IMR-90 (cell line): ENCODE measurements at regions not wholly inside any gene's neighbourhood (a gene's known extent, or its start where the extent isn't known, plus 50 kb on each side); places are given as distances from the start of the nearest gene placed in this dataset.

ENCODE experiments used
- ATAC-seq: fragments of 200-7000 bp; cut with Tn5 transposase; 2 replicates; pipeline ENCODE4 v1.9.1; 2020; ENCODE audit warnings: low read depth, mild to moderate bottlenecking, moderate library complexity
- BruUV-seq: library from RNA; stranded (reverse); fragments of 400-500 nt; replicated peaks from 2 replicates; lab custom pipeline; 2021; lab: Mats Ljungman, UMichigan
- CTCF ChIA-PET: fragments of 300-600 bp; formaldehyde crosslinking; extraction: SDS; loops from one replicate; lab custom pipeline; 2021; ENCODE audit warnings: antibody characterized with exemption; lab: Yijun Ruan, JAX
- POLR2A ChIA-PET: fragments of 300-600 bp; sonication (Branson Sonifier 250); formaldehyde crosslinking; loops from one replicate; lab custom pipeline; 2022; ENCODE audit warnings: antibody characterized with exemption; ENCODE audit not compliant: unreplicated experiment; lab: Charles Lee
- DNase-seq: peaks from one replicate; pipeline ENCODE4 v3.0.0; 2013
- H2AFZ ChIP-seq: replicated peaks from 2 replicates; pipeline ENCODE3; 2013; ENCODE audit warnings: low read length, mild to moderate bottlenecking; ENCODE audit not compliant: poor library complexity
- H2AK5ac ChIP-seq: 2 replicates; pipeline ENCODE4 v1.6.1; 2013; ENCODE audit warnings: low read depth, low read length, inconsistent platforms
- H2AK9ac ChIP-seq: replicated peaks from 2 replicates; pipeline ENCODE3; 2013; ENCODE audit warnings: mild to moderate bottlenecking, low read depth, low read length, moderate library complexity; ENCODE audit not compliant: poor library complexity
- H2BK120ac ChIP-seq: 2 replicates; pipeline ENCODE4 v1.6.1; 2013; ENCODE audit warnings: low read depth, low read length, inconsistent platforms
- H2BK15ac ChIP-seq: 3 replicates; pipeline ENCODE4 v1.6.1; 2013; ENCODE audit warnings: low read depth, low read length, inconsistent platforms
- H2BK20ac ChIP-seq: 2 replicates; pipeline ENCODE4 v1.6.1; 2013; ENCODE audit warnings: low read depth, mild to moderate bottlenecking, inconsistent platforms, low read length, moderate library complexity
- H2BK5ac ChIP-seq: 2 replicates; pipeline ENCODE4 v1.6.1; 2013; ENCODE audit warnings: mild to moderate bottlenecking, low read depth, low read length, inconsistent platforms; ENCODE audit not compliant: poor library complexity, severe bottlenecking
- H3K14ac ChIP-seq: replicated peaks from 2 replicates; pipeline ENCODE4 v1.6.1; 2013; ENCODE audit warnings: low read depth, low read length, inconsistent platforms
- H3K18ac ChIP-seq: 2 replicates; pipeline ENCODE4 v1.6.1; 2013; ENCODE audit warnings: low read depth, low read length, control low read depth
- H3K23ac ChIP-seq: 2 replicates; pipeline ENCODE4 v1.6.1; 2013; ENCODE audit warnings: low read depth, low read length, inconsistent platforms
- H3K27ac ChIP-seq: 2 replicates; pipeline ENCODE4 v1.5.1; 2013; ENCODE audit warnings: mild to moderate bottlenecking, control low read depth, low read length; ENCODE audit not compliant: insufficient read depth
- H3K27me3 ChIP-seq: 2 replicates; pipeline ENCODE4 v1.6.1; 2013; ENCODE audit warnings: low read length; ENCODE audit not compliant: control insufficient read depth, insufficient read depth
- H3K36me3 ChIP-seq: 2 replicates; pipeline ENCODE4 v1.6.1; 2013; ENCODE audit warnings: low read length, mixed read lengths; ENCODE audit not compliant: control insufficient read depth, insufficient read depth
- H3K4ac ChIP-seq: 2 replicates; pipeline ENCODE4 v1.6.1; 2013; ENCODE audit warnings: low read depth, low read length, inconsistent platforms
- H3K4me1 ChIP-seq: 2 replicates; pipeline ENCODE4 v1.6.1; 2013; ENCODE audit warnings: low read length, mixed read lengths; ENCODE audit not compliant: control insufficient read depth, insufficient read depth
- H3K4me2 ChIP-seq: 2 replicates; pipeline ENCODE4 v1.6.1; 2013; ENCODE audit warnings: low read depth, mild to moderate bottlenecking, control low read depth, low read length, moderate library complexity
- H3K4me3 ChIP-seq: 2 replicates; pipeline ENCODE4 v1.5.1; 2013; ENCODE audit warnings: low read depth, mild to moderate bottlenecking, control low read depth, low read length, moderate library complexity; ENCODE audit not compliant: insufficient read depth
- H3K56ac ChIP-seq: 2 replicates; pipeline ENCODE4 v1.6.1; 2013; ENCODE audit warnings: low read length, inconsistent platforms; ENCODE audit not compliant: insufficient read depth; ENCODE audit errors: extremely low read depth
- H3K79me1 ChIP-seq, 2 experiments: 2 replicates each; pipeline ENCODE4 v1.6.1; 2013; ENCODE audit warnings: low read length in 2 of 2, inconsistent platforms in 1 of 2, low read depth in 1 of 2
- H3K9ac ChIP-seq: 2 replicates; pipeline ENCODE4 v1.6.1; 2013; ENCODE audit warnings: low read depth, low read length, control low read depth
- H3K9me1 ChIP-seq: 2 replicates; pipeline ENCODE4 v1.6.1; 2013; ENCODE audit warnings: low read length, inconsistent platforms; ENCODE audit not compliant: insufficient read depth
- H3K9me3 ChIP-seq: 2 replicates; pipeline ENCODE4 v1.6.1; 2013; ENCODE audit warnings: low read length; ENCODE audit not compliant: control insufficient read depth, insufficient read depth
- H4K20me1 ChIP-seq: 2 replicates; pipeline ENCODE4 v1.6.1; 2013; ENCODE audit warnings: low read length, inconsistent platforms; ENCODE audit not compliant: insufficient read depth
- H4K5ac ChIP-seq: 2 replicates; pipeline ENCODE4 v1.6.1; 2013; ENCODE audit warnings: mild to moderate bottlenecking, low read depth, low read length, control low read depth
- H4K8ac ChIP-seq, 2 experiments: 2 replicates each; pipeline ENCODE4 v1.6.1; 2013; ENCODE audit warnings: low read depth in 2 of 2, low read length in 2 of 2, control low read depth in 1 of 2, inconsistent platforms in 1 of 2
- H4K91ac ChIP-seq: 2 replicates; pipeline ENCODE4 v1.6.1; 2013; ENCODE audit warnings: low read depth, low read length, inconsistent platforms; ENCODE audit not compliant: insufficient read depth
- BHLHE40 ChIP-seq: fragments of 150-350 bp; IDR thresholded peaks from 2 replicates; pipeline ENCODE4 v1.6.1; 2016; ENCODE audit warnings: mild to moderate bottlenecking, low read depth, low read length
- CEBPB ChIP-seq: IDR thresholded peaks from 2 replicates; pipeline ENCODE4 v1.6.1; 2012; ENCODE audit warnings: low read depth, low read length, improper control_type of control experiment
- CHD1 ChIP-seq: IDR thresholded peaks from 2 replicates; pipeline ENCODE4 v1.6.1; 2012; ENCODE audit warnings: low read depth, low read length, improper control_type of control experiment
- CTCF ChIP-seq: conservative IDR thresholded peaks from 2 replicates; pipeline ENCODE4 v1.5.1; 2012; ENCODE audit warnings: mild to moderate bottlenecking, low read depth, low read length, improper control_type of control experiment
- ELK1 ChIP-seq: fragments of 150-350 bp; IDR thresholded peaks from 2 replicates; pipeline ENCODE4 v1.6.1; 2016; ENCODE audit warnings: low read depth, mild to moderate bottlenecking, low read length, moderate library complexity, borderline replicate concordance
- FOS ChIP-seq: fragments of 150-350 bp; IDR thresholded peaks from 2 replicates; pipeline ENCODE4 v1.6.1; 2016; ENCODE audit warnings: low read depth, low read length
- MAZ ChIP-seq: IDR thresholded peaks from 2 replicates; pipeline ENCODE4 v1.6.1; 2012; ENCODE audit warnings: low read depth, mild to moderate bottlenecking, low read length, improper control_type of control experiment, moderate library complexity, borderline replicate concordance
- MXI1 ChIP-seq: IDR thresholded peaks from 2 replicates; pipeline ENCODE4 v1.6.1; 2012; ENCODE audit warnings: low read depth, mild to moderate bottlenecking, low read length, moderate library complexity, borderline replicate concordance
- NFE2L2 ChIP-seq: fragments of 150-350 bp; IDR thresholded peaks from 2 replicates; pipeline ENCODE4 v1.6.1; 2016; ENCODE audit warnings: low read depth, mild to moderate bottlenecking, low read length
- POLR2A ChIP-seq: IDR thresholded peaks from 2 replicates; pipeline ENCODE4 v1.6.1; 2012; ENCODE audit warnings: mild to moderate bottlenecking, low read depth, low read length
- RAD21 ChIP-seq: IDR thresholded peaks from 2 replicates; pipeline ENCODE4 v1.6.1; 2012; ENCODE audit warnings: low read length, improper control_type of control experiment
- RCOR1 ChIP-seq: IDR thresholded peaks from 2 replicates; pipeline ENCODE4 v1.6.1; 2012; ENCODE audit warnings: mild to moderate bottlenecking, low read length, improper control_type of control experiment; ENCODE audit not compliant: insufficient replicate concordance
- RFX5 ChIP-seq: IDR thresholded peaks from 2 replicates; pipeline ENCODE4 v1.8.0; 2012; ENCODE audit warnings: low read depth, mild to moderate bottlenecking, low read length, moderate library complexity
- SMC3 ChIP-seq: fragments of 150-350 bp; IDR thresholded peaks from 2 replicates; pipeline ENCODE4 v1.6.1; 2016; ENCODE audit warnings: low read depth, mild to moderate bottlenecking, antibody characterized with exemption, low read length, moderate library complexity
- USF2 ChIP-seq: fragments of 150-350 bp; IDR thresholded peaks from 2 replicates; pipeline ENCODE4 v1.6.1; 2017; ENCODE audit warnings: mild to moderate bottlenecking, antibody characterized with exemption, low read length, low read depth
- WGBS, 2 experiments: methylation state at CpG; one replicate each; pipeline versions ENCODE4 v1.1.5 to v1.1.7; 2013; ENCODE audit warnings: missing lambda C conversion rate in 2 of 2; ENCODE audit not compliant: insufficient read length in 1 of 2; ENCODE audit errors: extremely low coverage in 2 of 2; 5-methylcytosine and 5-hydroxymethylcytosine counted together
- dilution Hi-C: fragments of 300-500 bp; cut with HindIII; formaldehyde crosslinking; loops from one replicate; pipeline ENCODE4 v1.14.3; 2018; ENCODE audit warnings: low sequenced_read_pairs; ENCODE audit not compliant: unreplicated experiment
- in situ Hi-C: fragments of 300-500 bp; cut with MboI; formaldehyde crosslinking; loops from 3 replicates; pipeline ENCODE4 v1.14.3; 2019; ENCODE audit warnings: low sequenced_read_pairs, inconsistent platforms, mixed read lengths
- intact Hi-C: fragments of 100-400 bp; cut with micrococcal nuclease; formaldehyde crosslinking; loops from 2 replicates; pipeline ENCODE4 v1.10.0; 2022

GRCh38 chr12:76646366-76646765 is 86.8 kb upstream of the OSBPL8 start:
- intact Hi-C loops (no loop called here), dilution Hi-C loops (no loop called here), in situ Hi-C loops (no loop called here)
- H2BK120ac ChIP-seq: no peak overlapping the region
- H2AFZ ChIP-seq: no peak overlapping the region
- no peak overlapping the region for H4K91ac ChIP-seq
- H3K9ac ChIP-seq: no peak overlapping the region
- no TSS peak for BruUV-seq
- no CpG with 5 or more reads among the region's 1 CpG for WGBS, 2 experiments
- H3K23ac ChIP-seq: no peak overlapping the region
- H3K4me2 ChIP-seq: no peak overlapping the region
- no peaks in the 10 kb centered on the region for H3K4me1 ChIP-seq
- ATAC-seq (no peak), DNase-seq (no peak)
- H3K79me1 ChIP-seq: no peaks in the 10 kb centered on the region
- H4K5ac ChIP-seq: no peak overlapping the region
- H2BK5ac ChIP-seq: no peak overlapping the region
- ChIA-PET POLR2A (no interaction called here), CTCF (no interaction called here)
- H3K4ac ChIP-seq: no peak overlapping the region
- H3K56ac ChIP-seq: no peak overlapping the region
- H2AK9ac ChIP-seq: no peak overlapping the region
- H4K8ac ChIP-seq: no peak overlapping the region
- no peak overlapping the region for H3K18ac ChIP-seq
- peaks cover 3% of the 10 kb centered on the region; the same call in 1 of the 2 replicates for H3K9me1 ChIP-seq
- H3K4me3 ChIP-seq: no peak overlapping the region
- no peak overlapping the region for H2BK15ac ChIP-seq
- no peak overlapping the region for H2AK5ac ChIP-seq
- no peak overlapping the region for H3K14ac ChIP-seq
- no peak for TF ChIP-seq ELK1
- no peak for TF ChIP-seq CTCF
- TF ChIP-seq CEBPB: no peak
- TF ChIP-seq RCOR1: no peak
- TF ChIP-seq BHLHE40: no peak
- TF ChIP-seq MAZ: no peak
- TF ChIP-seq CHD1: no peak
- no peak for TF ChIP-seq MXI1
- no peak for TF ChIP-seq POLR2A
- TF ChIP-seq SMC3: no peak
- TF ChIP-seq FOS: no peak
- no peak for TF ChIP-seq NFE2L2
- TF ChIP-seq RFX5: no peak
- TF ChIP-seq USF2: no peak
- no peak for TF ChIP-seq RAD21
- no peak overlapping the region for H3K27ac ChIP-seq
- no peaks in the 10 kb centered on the region for H3K9me3 ChIP-seq
- no peak overlapping the region for H2BK20ac ChIP-seq
- no peaks in the 10 kb centered on the region for H4K20me1 ChIP-seq
- H3K27me3 ChIP-seq: no peaks in the 10 kb centered on the region
- H3K36me3 ChIP-seq: no peaks in the 10 kb centered on the region
